C4-2B (cell line): ENCODE measurements at regions not wholly inside any gene's neighbourhood (a gene's known extent, or its start where the extent isn't known, plus 50 kb on each side); places are given as distances from the start of the nearest gene placed in this dataset.

Source experiments
- ZFX ChIP-seq: fragments of 450-650 bp; IDR thresholded peaks from 2 replicates; pipeline ENCODE4 v1.6.1; 2017
- TF ChIP-seq, protein P1 (sequence below): fragments of 450-650 bp; conservative IDR thresholded peaks from 2 replicates; pipeline ENCODE4 v1.5.1; 2017; ENCODE audit warnings: mild to moderate bottlenecking

DNA sequence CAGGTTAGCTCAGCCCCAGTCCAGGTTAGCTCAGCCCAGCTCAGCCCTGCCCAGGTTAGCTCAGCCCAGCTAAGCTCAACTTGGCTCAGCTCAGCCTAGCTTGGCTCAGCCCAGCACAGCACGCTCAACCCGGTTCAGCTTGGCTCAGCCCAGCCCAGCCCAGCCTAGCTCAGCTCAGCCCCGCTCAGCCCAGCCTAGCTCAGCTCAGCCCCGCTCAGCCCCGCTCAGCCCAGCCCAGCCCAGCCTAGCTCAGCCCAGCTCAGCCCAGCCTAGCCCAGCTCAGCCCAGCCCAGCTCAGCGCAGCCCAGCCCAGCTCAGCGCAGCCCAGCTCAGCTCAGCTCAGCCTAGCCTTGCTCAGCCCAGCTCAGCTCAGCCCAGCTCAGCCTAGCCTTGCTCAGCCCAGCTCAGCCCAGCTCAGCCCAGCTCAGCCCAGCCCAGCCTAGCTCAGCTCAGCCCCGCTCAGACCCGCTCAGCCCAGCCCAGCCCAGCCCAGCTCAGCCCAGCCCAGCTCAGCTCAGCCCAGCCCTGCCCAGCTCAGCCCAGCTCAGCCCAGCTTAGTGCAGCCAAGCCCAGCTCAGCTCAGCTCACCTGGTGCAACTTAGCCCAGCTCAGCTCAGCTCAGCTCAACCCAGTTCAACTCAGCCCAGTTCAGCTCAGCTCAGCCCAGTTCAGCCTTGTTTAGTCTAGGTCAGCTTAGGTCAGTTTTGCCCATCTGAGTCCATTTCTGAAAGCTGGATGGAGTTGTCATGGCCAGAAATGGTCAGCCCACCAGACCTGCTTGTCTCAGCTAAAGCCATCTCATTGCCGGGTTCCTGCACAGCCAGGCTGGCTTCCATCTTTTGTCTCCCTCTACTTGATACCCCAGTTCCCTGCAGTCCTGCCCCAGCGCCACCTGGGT is 333.6 kb downstream of the TMEM121 start:
- TF ChIP-seq, protein P1, sequence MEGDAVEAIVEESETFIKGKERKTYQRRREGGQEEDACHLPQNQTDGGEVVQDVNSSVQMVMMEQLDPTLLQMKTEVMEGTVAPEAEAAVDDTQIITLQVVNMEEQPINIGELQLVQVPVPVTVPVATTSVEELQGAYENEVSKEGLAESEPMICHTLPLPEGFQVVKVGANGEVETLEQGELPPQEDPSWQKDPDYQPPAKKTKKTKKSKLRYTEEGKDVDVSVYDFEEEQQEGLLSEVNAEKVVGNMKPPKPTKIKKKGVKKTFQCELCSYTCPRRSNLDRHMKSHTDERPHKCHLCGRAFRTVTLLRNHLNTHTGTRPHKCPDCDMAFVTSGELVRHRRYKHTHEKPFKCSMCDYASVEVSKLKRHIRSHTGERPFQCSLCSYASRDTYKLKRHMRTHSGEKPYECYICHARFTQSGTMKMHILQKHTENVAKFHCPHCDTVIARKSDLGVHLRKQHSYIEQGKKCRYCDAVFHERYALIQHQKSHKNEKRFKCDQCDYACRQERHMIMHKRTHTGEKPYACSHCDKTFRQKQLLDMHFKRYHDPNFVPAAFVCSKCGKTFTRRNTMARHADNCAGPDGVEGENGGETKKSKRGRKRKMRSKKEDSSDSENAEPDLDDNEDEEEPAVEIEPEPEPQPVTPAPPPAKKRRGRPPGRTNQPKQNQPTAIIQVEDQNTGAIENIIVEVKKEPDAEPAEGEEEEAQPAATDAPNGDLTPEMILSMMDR: no peak
- no peak for TF ChIP-seq ZFX
